ENCODE measurements at regions not wholly inside any gene's neighbourhood (a gene's known extent, or its start where the extent isn't known, plus 50 kb on each side); places are given as distances from the start of the nearest gene placed in this dataset.
"Not testable (repeated sequence)": the region's sequence is repeated elsewhere in the genome, so short reads cannot be mapped to it uniquely, and the experiment has no call there.

- Histone ChIP-seq H3K27ac (replicated peaks in 1 of 4) (no peak overlapping the region), H3K4me1 (no peaks in the 10 kb centered on the region), H3K36me3 (no peaks in the 10 kb centered on the region), H3K9me3 (no peaks in the 10 kb centered on the region), H3K4me3 (no peak overlapping the region), H3K27me3 (no peaks in the 10 kb centered on the region)
- WGBS: 61% methylated on average over 2 of the region's 2 CpGs
- DNase-seq (ENCODE audit: extremely low spot score): no peak
- TF ChIP-seq POLR2A (IDR thresholded peaks at IDR 0.05; ENCODE audit: low read depth) (no peak), POLR2AphosphoS5 (IDR thresholded peaks at IDR 0.05) (no peak), EP300 (IDR thresholded peaks at IDR 0.05) (no peak), CTCF (IDR thresholded peaks at IDR 0.05) (no peak)
- intact Hi-C loops (cut with DNase I): no loop called here
Observed at GRCh38 chr1:199590708-199591107, 436.8 kb upstream of the NR5A2 start.

GRCh38 chr1:199591468-199591867 lies 436.0 kb upstream of the NR5A2 start:
- H3K27me3 ChIP-seq: no peaks in the 10 kb centered on the region
- no peak for DNase-seq (ENCODE audit: extremely low spot score)
- TF ChIP-seq EP300 (IDR thresholded peaks at IDR 0.05) (no peak), CTCF (IDR thresholded peaks at IDR 0.05) (no peak), POLR2AphosphoS5 (IDR thresholded peaks at IDR 0.05) (no peak), POLR2A (IDR thresholded peaks at IDR 0.05; ENCODE audit: low read depth) (no peak)
- H3K4me3 ChIP-seq: no peak overlapping the region
- H3K27ac ChIP-seq (replicated peaks in 1 of 4): no peak overlapping the region
- H3K36me3 ChIP-seq: no peaks in the 10 kb centered on the region
- intact Hi-C loops (cut with DNase I): no loop called here
- no peaks in the 10 kb centered on the region for H3K9me3 ChIP-seq
- 90% methylated on average over 3 of the region's 3 CpGs for WGBS
- H3K4me1 ChIP-seq: no peaks in the 10 kb centered on the region

GRCh38 chr1:199593475-199593874 lies 434.0 kb upstream of the NR5A2 start:
- DNase-seq (ENCODE audit: extremely low spot score): no peak
- intact Hi-C loops (cut with DNase I): no loop called here
- Histone ChIP-seq H3K27me3 (no peaks in the 10 kb centered on the region), H3K36me3 (no peaks in the 10 kb centered on the region), H3K27ac (replicated peaks in 1 of 4) (no peak overlapping the region), H3K4me3 (no peak overlapping the region), H3K4me1 (no peaks in the 10 kb centered on the region), H3K9me3 (peaks cover 0 to 6% (median 0%) of the 10 kb centered on the region in 4 donors)
- TF ChIP-seq EP300 (IDR thresholded peaks at IDR 0.05) (no peak), CTCF (IDR thresholded peaks at IDR 0.05) (no peak), POLR2AphosphoS5 (IDR thresholded peaks at IDR 0.05) (no peak), POLR2A (IDR thresholded peaks at IDR 0.05; ENCODE audit: low read depth) (no peak)
- 88% methylated on average over 5 of the region's 6 CpGs for WGBS

- intact Hi-C loops (cut with DNase I); DNase-seq (ENCODE audit: extremely low spot score); H3K9me3 ChIP-seq; H3K27ac ChIP-seq (replicated peaks in 1 of 4); H3K36me3 ChIP-seq; H3K4me3 ChIP-seq; H3K4me1 ChIP-seq; H3K27me3 ChIP-seq: not testable (repeated sequence)
- WGBS: 100% methylated on average over 2 of the region's 2 CpGs
Observed at GRCh38 chr1:199596448-199596847, 431.1 kb upstream of the NR5A2 start.

GRCh38 chr1:199597152-199597551 lies 430.4 kb upstream of the NR5A2 start:
- intact Hi-C loops (cut with DNase I): no loop called here
- TF ChIP-seq POLR2A (IDR thresholded peaks at IDR 0.05; ENCODE audit: low read depth): no peak
- no peaks in the 10 kb centered on the region for H3K4me1 ChIP-seq
- H3K9me3 ChIP-seq: peaks cover 0 to 6% (median 3%) of the 10 kb centered on the region in 4 donors
- H3K36me3 ChIP-seq: no peaks in the 10 kb centered on the region
- 92% methylated on average over 3 of the region's 3 CpGs for WGBS
- H3K27me3 ChIP-seq: no peaks in the 10 kb centered on the region
- no peak overlapping the region for H3K4me3 ChIP-seq
- H3K27ac ChIP-seq (replicated peaks in 1 of 4): no peak overlapping the region
- DNase-seq (ENCODE audit: extremely low spot score): no peak

GRCh38 chr1:199608414-199608813 lies 419.1 kb upstream of the NR5A2 start:
- no peak overlapping the region for H3K27ac ChIP-seq (replicated peaks in 1 of 4)
- no peak for TF ChIP-seq POLR2A (IDR thresholded peaks at IDR 0.05; ENCODE audit: low read depth)
- no peak for TF ChIP-seq CTCF (IDR thresholded peaks at IDR 0.05)
- no peak for TF ChIP-seq POLR2AphosphoS5 (IDR thresholded peaks at IDR 0.05)
- TF ChIP-seq EP300 (IDR thresholded peaks at IDR 0.05): no peak
- no peak for DNase-seq (ENCODE audit: extremely low spot score)

More at GRCh38 chr1:199608414-199608813, 419.1 kb upstream of the NR5A2 start:
- Histone ChIP-seq H3K9me3 (no peaks in the 10 kb centered on the region), H3K4me3 (no peak overlapping the region), H3K4me1 (no peaks in the 10 kb centered on the region), H3K36me3 (no peaks in the 10 kb centered on the region), H3K27me3 (no peaks in the 10 kb centered on the region)
- WGBS: 90% methylated on average over 4 of the region's 4 CpGs
- intact Hi-C loops (cut with DNase I): no loop called here
